Kidney epithelial cell (primary cell): ENCODE measurements at regions not wholly inside any gene's neighbourhood (a gene's known extent, or its start where the extent isn't known, plus 50 kb on each side); places are given as distances from the start of the nearest gene placed in this dataset.

Experiments
- DNase-seq: peaks from one replicate; pipeline ENCODE4 v3.0.0-alpha.2; 2010; ENCODE audit warnings: low read depth
- H3K27me3 ChIP-seq: 2 replicates; pipeline ENCODE4 v1.6.0; 2011; ENCODE audit warnings: low read length; ENCODE audit not compliant: control insufficient read depth, insufficient read depth
- H3K36me3 ChIP-seq: 2 replicates; pipeline ENCODE4 v1.5.1; 2011; ENCODE audit warnings: low read length; ENCODE audit not compliant: control insufficient read depth, insufficient read depth
- H3K4me3 ChIP-seq: 2 replicates; pipeline ENCODE4 v1.5.1; 2011; ENCODE audit warnings: low read depth, mild to moderate bottlenecking, control low read depth, low read length
- CTCF ChIP-seq: IDR thresholded peaks from 2 replicates; pipeline ENCODE4 v1.5.1; 2011; ENCODE audit warnings: mild to moderate bottlenecking, moderate library complexity, low read length, control low read depth, inconsistent platforms; ENCODE audit not compliant: insufficient read depth, poor library complexity, severe bottlenecking

DNA sequence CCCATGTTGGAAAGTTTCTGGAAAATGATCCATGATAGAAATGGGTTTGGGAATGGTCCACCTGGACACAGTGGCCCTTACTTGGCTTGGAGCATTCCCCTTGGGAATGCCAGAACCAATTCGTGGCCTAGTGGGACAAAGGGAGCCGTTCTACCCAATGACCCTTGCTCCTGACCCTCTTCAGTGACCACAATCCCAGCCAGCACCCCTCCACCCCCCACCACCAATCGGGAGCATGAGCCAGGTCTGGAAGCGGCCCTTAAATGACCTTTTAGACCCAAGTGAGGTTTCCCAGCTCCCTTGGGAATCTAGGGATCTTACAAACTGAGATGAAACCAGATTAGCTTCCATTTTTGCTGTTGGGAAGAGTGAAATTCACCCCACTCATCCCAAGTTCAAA, 51.3 kb upstream of the CDON start:
- no peak for DNase-seq
- no peaks in the 10 kb centered on the region for H3K27me3 ChIP-seq
- no peak for TF ChIP-seq CTCF
- no peak overlapping the region for H3K4me3 ChIP-seq
- no peaks in the 10 kb centered on the region for H3K36me3 ChIP-seq

DNA sequence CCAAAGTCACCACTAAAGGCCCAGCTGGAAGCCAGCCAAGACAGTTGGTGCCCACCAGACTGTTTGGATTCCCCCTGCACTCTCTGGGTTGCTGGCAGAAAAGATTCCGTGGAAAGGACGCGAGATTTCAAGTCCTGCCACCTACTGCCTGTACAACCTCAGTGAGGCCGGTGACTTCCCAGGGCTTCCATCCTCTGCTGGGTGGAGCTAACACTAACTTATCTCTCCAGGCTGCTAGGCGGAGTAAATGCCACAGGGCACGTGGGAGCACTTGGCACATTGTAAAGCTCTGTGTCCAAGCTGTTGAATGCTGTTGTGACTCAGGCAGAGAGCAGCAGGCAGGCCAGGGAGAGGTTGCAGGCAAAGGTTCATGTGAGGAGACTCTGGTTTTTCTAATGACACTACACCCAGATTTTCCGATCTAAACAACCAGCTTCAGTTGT, 50.9 kb upstream of the CDON start:
- no peaks in the 10 kb centered on the region for H3K36me3 ChIP-seq
- DNase-seq = peak; percentile 91
- H3K27me3 ChIP-seq = no peaks in the 10 kb centered on the region
- no peak overlapping the region for H3K4me3 ChIP-seq
- TF ChIP-seq CTCF = peak; percentile 27

DNA sequence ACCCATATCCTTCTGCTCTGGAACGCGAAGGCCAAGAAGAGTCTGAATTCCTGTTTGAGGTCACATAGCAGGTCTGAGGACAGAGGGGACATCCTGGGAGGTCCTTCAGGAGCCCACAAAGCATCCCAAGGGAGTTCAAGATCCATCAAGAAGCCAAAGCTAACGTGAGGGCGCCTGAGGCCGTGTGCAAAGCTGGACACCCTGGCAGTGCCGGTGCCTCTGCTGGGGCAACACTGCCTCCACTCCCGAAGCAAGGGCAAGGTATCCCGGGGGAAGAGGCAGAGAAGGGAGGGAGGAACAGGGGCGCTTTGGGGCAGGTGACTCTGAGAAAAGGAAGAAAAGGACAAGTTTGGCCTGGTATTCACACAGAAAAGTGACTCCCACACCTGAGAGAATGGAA, 50.3 kb upstream of the CDON start:
- no peaks in the 10 kb centered on the region for H3K27me3 ChIP-seq
- TF ChIP-seq CTCF = no peak
- no peaks in the 10 kb centered on the region for H3K36me3 ChIP-seq
- H3K4me3 ChIP-seq = no peak overlapping the region
- DNase-seq = no peak

GRCh38 chr11:126112547-126112946, 49.9 kb upstream of the CDON start:
- Histone ChIP-seq H3K36me3 (no peaks in the 10 kb centered on the region), H3K27me3 (no peaks in the 10 kb centered on the region), H3K4me3 (no peak overlapping the region)
- DNase-seq = no peak
- TF ChIP-seq CTCF = no peak
